ENCODE measurements at regions not wholly inside any gene's neighbourhood (a gene's known extent, or its start where the extent isn't known, plus 50 kb on each side); places are given as distances from the start of the nearest gene placed in this dataset.

DNA sequence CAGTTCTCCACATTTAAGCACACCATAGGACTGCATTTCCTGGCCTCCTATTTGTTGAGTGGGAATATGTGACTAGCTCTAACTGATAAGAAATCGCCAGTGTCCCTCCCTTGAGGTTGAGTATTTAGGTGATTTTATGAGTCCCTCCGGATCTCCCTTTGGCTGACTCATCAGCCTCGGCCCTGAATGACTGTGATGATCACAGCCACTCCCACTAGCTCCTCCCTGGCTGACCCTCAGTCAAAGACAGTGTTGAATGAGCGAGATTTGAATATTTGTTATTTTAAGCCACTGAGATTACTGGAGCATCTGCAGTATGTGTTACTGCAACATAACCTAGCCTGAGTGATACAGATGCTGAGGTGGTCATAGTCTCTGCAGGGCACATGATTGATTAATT is 515.3 kb downstream of the EPHB1 start:
- peak; percentile 47 for DNase-seq (ENCODE audit: low read depth, low spot score)

DNA sequence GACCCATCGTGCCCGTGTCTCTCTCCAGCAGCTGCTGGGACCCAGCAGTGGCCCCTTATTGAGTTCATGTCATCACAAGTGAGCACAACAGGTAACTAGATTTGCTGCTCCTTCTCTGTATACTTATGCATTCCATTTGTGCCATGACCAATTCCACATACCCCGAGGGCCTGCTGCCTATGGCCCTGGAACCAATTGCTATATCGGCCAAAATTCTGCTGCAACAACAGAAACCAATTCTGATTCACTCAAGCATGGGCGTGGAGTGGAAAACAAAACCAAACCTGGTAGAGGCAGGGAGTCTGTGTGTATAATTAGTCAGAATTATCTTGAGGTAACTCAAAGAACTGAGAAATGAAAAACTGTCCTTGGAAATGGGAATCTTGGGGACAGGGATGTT is 516.6 kb downstream of the EPHB1 start:
- DNase-seq (ENCODE audit: low read depth, low spot score), result no peak

DNA sequence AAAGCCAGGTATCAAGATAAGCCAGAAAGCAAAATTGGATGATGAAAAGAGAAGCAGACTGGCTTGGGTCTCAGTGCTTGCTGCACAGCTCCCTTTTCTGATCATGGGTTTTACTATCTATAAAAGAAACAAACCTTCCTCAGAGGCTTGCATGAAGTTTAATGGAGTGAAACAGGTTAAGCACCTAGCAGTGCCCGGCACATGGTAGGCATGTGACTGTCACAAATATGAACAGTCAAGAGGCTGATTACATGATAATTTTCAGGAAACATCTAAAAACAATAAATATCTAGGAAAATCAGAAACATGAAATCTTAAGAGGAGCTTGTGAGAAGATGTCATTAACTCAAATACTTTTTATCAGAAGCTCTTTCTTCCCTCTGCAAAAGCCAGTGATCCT is 519.2 kb downstream of the EPHB1 start:
- DNase-seq (ENCODE audit: low read depth, low spot score), result no peak

- DNase-seq (ENCODE audit: low read depth, low spot score), result no peak
These were observed 529.2 kb downstream of the EPHB1 start for GRCh38 chr3:135324301-135324700.

DNA sequence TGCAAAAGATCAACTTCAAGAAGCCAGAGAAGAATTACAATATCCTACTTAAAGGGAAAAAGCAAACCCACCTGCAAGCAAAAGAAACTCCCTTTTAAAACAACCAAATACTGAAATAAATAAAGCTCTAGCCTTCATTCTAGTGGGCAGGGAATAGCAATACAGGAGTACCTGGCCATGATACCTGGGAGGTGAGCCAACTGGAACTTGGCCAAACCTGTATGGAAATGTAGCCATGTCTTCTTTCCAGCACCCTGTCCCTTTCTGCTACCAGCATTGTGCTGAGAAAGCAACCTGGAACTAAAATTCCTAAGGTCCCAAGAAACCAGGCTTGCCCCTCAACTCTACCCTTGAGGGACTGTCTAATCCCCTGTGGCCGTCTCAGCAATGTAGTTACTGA is 530.0 kb downstream of the EPHB1 start:
- DNase-seq (ENCODE audit: low read depth, low spot score), result no peak

DNA sequence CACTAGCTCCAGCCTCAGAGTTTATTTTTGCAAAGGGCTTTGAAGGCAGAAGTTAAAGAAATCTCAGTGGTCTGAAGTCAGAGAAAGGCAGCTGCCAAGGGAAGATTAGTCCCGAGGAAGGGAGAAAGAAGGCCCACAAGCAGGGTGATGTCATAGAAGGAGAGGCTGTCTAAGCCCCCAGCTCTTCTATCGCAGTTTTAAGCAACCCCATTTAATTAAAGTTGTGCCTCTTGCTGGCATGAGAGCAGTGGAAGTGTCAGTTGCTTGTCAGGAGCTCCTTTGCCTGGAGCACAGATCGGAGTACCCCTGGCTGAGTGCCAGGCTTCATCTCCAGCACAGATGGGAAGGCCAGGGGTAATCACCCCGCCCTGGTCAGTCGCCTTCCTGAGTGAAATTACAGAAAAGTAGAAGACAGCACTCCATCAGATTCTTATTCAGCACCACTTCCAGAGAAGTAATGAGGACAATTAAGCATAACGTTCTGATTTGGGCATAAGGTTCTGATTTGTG is 530.7 kb downstream of the EPHB1 start:
- no peak for DNase-seq (ENCODE audit: low read depth, low spot score)

DNA sequence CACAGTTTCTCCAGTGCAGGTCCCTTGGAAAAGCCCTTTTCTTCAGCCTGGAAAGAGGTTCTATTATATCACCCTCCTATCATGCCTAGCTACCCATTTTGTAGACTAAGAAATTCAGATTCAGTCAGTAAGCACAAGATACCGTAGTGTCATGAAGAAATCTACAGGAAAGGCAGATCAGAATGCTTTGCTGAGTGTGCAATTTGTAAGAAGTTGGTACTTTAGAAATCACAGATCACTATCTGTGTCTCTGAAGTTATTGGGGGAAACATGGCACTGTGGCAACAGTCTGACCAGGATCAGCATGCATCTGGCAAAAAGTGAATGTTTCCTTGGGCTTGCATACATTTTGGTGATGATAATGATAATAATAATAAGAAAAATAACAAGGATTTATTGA is 531.8 kb downstream of the EPHB1 start:
- no peak for DNase-seq (ENCODE audit: low read depth, low spot score)

DNA sequence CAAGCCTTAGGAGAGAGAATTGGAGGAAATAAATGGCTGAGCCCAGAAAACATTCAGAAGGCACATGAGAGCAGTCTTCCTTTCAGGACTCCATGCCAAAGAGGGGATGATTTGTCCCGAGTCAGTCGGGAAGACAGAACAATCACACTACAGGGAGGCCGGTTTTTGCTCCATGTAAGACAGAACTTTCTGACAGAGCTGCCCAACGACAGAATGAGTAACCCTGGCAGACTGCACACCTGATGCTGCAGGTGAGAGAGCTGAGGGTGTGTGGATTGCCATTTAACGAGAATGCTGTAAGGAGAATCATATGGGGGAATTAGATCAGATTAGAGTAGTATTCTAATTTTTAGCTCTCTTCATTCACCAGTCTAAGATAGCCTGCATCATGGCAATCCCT is 533.0 kb downstream of the EPHB1 start:
- DNase-seq (ENCODE audit: low read depth, low spot score), result no peak

- DNase-seq (ENCODE audit: low read depth, low spot score), result no peak
These were observed 534.4 kb downstream of the EPHB1 start for GRCh38 chr3:135329479-135329878.

DNA sequence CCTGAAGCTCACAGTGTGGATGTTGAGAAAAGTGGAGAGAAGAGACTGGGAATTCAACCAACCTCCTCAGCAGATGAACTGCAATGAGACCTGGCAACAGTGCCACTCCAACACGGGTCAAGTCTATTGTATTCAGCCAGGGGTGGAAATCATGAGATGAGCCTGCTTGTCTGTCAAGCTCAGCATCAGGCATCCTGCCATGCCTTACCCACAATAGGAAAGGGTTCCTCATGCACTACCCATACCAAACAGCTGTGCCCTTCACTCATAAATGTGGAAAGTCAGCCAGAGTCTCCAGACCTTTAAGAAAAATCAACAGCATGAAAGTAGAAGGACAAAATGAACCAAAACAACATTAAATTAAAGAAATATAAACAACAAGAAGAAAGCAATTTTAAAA is 542.1 kb downstream of the EPHB1 start:
- DNase-seq (ENCODE audit: low read depth, low spot score), result no peak

DNA sequence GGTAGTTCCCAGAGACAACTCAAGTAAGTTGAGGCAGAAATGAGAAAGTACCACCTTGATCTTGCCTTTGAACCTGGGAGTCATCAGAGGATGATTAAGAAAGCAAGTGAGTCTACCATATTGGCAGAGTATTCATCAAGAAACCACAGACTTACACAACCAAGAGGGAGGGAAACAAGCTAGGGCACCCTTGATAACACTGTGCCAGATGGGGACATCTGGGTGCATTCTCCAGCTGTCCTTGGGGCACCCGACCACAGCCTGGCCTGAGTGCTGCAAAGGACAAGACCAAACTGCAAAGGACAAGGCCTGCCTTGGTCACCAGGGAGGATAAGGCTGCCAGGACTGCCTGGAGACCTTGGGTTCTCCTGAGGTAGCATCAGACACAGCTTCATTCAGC is 553.6 kb downstream of the EPHB1 start:
- no peak for DNase-seq (ENCODE audit: low read depth, low spot score)

DNA sequence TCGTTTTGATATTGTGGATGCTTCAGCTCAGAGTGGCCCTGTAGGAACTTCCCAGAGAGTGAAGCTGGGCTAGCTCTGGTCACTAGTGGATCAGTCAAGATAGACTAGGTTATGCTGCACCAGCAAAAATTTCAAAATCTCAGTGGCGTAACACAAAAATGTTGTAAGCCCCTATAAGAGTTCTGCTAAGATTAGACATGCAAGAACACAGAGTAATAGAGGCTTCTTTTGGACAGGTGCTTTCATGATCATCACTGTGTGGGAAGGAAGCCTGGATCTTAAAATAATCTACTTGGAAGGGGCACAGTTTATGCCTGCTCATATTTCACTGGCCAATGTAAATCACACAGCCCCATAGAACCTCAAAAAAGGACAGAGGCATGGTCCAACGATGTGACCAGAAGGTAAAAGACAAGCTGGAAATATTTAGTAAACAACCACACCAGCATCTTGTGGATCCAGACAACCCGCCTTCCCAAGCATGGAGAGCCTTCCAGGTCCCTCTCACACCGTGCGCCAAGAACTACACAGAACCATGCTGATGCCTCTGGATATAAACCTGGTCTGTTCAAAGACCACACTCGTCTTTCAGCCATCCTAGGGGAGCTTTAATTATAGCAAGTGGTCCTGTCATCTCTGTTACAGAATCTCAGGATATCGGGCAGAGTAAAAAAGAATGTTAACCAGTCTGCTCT is 554.3 kb downstream of the EPHB1 start:
- DNase-seq (ENCODE audit: low read depth, low spot score), result no peak

- no peak for DNase-seq (ENCODE audit: low read depth, low spot score)
These were observed 557.2 kb downstream of the EPHB1 start for GRCh38 chr3:135352213-135352612.

DNA sequence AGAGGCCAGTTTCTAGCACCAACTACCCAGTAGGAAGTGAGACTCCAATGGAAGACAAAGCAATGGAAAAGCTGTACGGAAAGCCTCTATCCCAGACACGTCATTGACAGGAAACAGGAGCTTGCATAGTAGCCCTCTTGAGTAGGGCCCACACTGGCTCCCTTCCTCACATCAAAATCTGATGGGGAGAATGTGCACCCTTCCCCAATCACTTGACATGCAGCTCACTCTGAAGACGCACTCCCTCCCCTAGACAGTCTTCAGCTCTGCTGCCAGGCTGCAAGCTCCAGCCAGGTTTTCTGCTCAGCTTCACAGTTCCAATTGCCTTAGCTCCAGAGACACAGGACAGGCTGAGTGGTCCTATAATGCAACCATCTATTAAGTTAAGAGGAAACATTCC is 567.8 kb downstream of the EPHB1 start:
- no peak for DNase-seq (ENCODE audit: low read depth, low spot score)

GRCh38 chr3:135364676-135365075 is 569.6 kb downstream of the EPHB1 start:
- no peak for DNase-seq (ENCODE audit: low read depth, low spot score)

DNA sequence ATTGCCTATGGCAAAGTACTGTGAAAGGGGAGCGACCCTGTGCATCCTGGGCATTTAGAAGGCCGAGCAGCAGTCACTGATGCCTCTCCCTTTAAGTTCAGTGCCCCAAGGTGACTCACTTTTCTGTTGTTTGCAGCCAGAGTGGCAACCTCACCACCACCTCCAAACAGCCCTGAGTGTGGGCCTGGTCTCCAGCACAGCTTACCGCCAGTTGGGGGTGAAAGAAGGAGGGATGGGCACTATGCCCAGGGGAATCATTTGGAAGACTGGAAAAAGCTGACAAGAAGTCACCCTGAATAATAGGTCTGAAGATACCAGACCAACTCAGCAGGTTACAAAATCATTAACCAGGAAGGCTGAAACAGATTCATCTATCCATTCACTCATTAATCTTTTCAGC is 571.8 kb downstream of the EPHB1 start:
- no peak for DNase-seq (ENCODE audit: low read depth, low spot score)

DNA sequence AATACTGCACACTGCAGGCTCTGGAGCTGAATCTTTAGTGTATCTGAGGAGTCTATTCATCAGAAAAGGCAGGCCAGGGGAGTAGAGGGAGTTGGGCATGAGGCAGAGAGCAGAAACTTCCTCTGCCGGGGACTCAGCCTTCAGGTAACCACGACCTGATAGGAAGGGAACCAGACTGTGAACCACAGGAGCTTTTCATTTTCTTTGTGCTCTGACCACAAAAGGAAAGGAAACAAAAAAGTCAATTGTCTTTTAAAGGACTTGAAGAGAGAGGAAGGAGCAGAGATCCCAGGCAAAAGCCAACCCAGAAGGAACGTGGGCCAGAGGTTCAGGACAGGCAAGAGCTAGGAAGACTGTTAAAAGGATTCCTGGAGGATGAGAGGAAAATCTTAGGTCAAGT is 573.3 kb downstream of the EPHB1 start:
- peak; percentile 29 for DNase-seq (ENCODE audit: low read depth, low spot score)

- no peak for DNase-seq (ENCODE audit: low read depth, low spot score)
These were observed 573.7 kb downstream of the EPHB1 start for GRCh38 chr3:135368781-135369180.

DNA sequence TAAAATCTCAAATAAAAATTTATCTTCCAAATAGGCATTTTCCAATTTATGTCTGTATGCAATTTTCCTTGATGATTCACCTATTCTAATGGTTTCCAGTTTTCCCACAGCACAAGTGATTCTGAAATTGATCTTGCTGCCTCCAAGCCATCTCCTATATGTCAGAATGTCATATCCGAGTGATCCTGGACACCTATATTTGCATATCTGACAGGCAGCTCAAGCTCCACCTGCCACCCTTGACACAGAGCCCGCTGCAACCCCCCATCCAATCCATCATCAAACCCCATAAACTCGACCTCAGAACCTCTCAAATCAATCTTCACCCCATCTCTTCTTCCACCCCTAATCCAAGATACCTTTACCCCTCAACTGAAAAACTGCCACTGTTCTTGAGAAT is 579.5 kb downstream of the EPHB1 start:
- DNase-seq (ENCODE audit: low read depth, low spot score), result no peak

DNA sequence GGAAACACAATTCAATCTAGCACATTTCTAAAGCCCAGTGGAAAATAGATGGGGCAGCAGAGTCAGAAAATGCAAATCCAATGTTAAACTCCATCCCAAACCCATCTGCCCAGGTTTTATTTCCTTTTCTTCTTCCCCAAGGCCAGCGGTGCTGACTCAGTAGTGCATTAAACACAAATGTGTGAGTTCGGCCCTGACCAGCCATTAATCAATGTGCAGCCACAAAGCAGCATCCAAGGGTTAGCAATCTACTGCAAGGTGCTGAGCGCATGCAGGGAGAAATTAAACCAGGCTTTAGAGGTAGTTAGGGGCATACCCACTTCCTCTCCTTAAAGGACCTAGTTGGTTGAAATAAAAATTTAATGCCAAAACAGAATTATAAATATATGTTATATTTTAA is 583.3 kb upstream of the PPP2R3A start:
- no peak for DNase-seq (ENCODE audit: low read depth, low spot score)

DNA sequence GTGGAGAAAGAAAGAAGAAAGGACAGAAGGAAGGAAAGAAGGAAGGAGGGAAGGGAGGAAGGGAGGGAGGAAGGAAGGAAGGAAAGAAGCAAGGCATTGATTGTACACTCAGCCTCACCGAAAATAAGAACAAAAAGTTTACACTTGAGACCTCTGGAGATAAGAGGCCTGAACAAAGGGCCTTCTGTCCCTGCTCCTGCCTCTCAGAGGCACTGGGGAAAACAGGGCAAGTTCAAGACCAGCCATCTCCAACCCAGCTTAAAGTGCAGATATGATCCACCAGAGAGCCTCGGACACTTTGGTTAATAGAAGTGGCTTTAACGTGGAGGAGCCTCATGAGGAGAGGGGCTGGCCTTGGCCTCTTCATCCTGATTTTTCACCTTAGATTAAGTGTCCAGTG is 582.9 kb upstream of the PPP2R3A start:
- DNase-seq (ENCODE audit: low read depth, low spot score), result no peak

DNA sequence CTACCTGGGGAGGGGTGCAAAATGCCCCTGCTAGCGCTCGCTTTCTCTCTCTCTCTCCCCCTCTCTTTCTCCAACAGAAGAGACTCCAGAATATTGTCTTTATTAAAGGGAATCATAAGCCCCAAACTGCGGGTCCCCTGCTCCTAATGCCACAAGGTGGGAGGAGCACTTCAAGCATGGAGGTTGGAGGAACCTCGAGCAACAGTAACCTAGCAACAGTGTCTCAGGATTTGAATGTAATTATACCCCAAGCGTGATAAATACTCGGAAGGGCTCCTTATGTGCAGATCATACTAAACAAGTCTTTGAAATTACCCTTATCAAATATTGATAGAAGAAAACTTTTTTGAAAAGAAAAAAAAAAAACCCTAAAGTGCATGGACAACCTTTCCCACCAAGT is 582.2 kb upstream of the PPP2R3A start:
- no peak for DNase-seq (ENCODE audit: low read depth, low spot score)

DNA sequence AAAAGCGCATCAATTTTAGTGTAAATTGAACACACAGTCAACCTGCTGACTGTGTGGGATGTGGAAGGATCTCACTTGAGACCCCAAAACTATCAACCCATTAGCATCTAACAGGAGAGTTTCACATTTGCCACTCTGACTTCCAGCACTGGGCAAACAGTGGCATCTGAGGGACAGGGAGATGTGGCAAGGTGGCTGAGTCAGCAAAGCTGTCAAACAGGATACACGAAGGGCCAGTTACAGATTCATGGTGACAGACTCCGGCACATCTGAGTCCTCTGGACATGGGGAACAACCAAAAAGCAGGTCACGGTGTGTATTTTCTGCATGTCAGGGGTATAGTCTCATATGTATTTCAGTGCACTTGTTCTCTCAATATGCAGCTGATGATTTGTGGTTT is 573.4 kb upstream of the PPP2R3A start:
- DNase-seq (ENCODE audit: low read depth, low spot score), result no peak

- no peak for DNase-seq (ENCODE audit: low read depth, low spot score)
These were observed 572.4 kb upstream of the PPP2R3A start for GRCh38 chr3:135393159-135393558.
